ENCODE measurements at regions not wholly inside any gene's neighbourhood (a gene's known extent, or its start where the extent isn't known, plus 50 kb on each side); places are given as distances from the start of the nearest gene placed in this dataset.

- no peaks in the 10 kb centered on the region for H3K9me3 ChIP-seq (ENCODE audit: control insufficient read depth, low read depth, low read length)
- no peaks in the 10 kb centered on the region for H3K36me3 ChIP-seq (ENCODE audit: control insufficient read depth in 2 of 2, extremely low read depth in 1 of 2, insufficient read depth in 2 of 2, low read length in 2 of 2)
- no peak overlapping the region for H2AFZ ChIP-seq (ENCODE audit: control insufficient read depth, low read length)
- no peak overlapping the region for H3K9ac ChIP-seq (ENCODE audit: control insufficient read depth, extremely low read depth, insufficient read depth, low read length)
- H3K27ac ChIP-seq (ENCODE audit: control insufficient read depth, insufficient read depth, low read length): no peak overlapping the region
- H3K9me1 ChIP-seq (ENCODE audit: control insufficient read depth, extremely low read depth, insufficient read depth, low read length): no peaks in the 10 kb centered on the region
- no peaks in the 10 kb centered on the region for H3K79me2 ChIP-seq (ENCODE audit: control insufficient read depth, insufficient read depth, low read length)
- FAIRE-seq (no peak), DNase-seq (ENCODE audit: low read depth, low spot score) (no peak)
- no peak for TF ChIP-seq EZH2 (IDR thresholded peaks at IDR 0.05; ENCODE audit: low read length)
- TF ChIP-seq, protein P1, sequence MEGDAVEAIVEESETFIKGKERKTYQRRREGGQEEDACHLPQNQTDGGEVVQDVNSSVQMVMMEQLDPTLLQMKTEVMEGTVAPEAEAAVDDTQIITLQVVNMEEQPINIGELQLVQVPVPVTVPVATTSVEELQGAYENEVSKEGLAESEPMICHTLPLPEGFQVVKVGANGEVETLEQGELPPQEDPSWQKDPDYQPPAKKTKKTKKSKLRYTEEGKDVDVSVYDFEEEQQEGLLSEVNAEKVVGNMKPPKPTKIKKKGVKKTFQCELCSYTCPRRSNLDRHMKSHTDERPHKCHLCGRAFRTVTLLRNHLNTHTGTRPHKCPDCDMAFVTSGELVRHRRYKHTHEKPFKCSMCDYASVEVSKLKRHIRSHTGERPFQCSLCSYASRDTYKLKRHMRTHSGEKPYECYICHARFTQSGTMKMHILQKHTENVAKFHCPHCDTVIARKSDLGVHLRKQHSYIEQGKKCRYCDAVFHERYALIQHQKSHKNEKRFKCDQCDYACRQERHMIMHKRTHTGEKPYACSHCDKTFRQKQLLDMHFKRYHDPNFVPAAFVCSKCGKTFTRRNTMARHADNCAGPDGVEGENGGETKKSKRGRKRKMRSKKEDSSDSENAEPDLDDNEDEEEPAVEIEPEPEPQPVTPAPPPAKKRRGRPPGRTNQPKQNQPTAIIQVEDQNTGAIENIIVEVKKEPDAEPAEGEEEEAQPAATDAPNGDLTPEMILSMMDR (optimal IDR thresholded peaks at IDR 0.05 in 1 of 3, IDR thresholded peaks at IDR 0.05 in 1 of 3, conservative IDR thresholded peaks at IDR 0.05 in 1 of 3; ENCODE audit: extremely low read depth in 1 of 3, insufficient read depth in 2 of 3, low read length in 3 of 3): no peak
- H4K20me1 ChIP-seq (ENCODE audit: control insufficient read depth, extremely low read depth, insufficient read depth, low read length): no peaks in the 10 kb centered on the region
- dilution Hi-C loops (cut with MboI; ENCODE audit: extremely low pct_ligation_motif_present, low sequenced_read_pairs): no loop called here
- no peak overlapping the region for H3K4me2 ChIP-seq (ENCODE audit: control insufficient read depth, extremely low read depth, insufficient read depth, low read depth, low read length)
- peaks cover 49% of the 10 kb centered on the region for H3K4me1 ChIP-seq (ENCODE audit: control insufficient read depth, extremely low read depth, insufficient read depth, low read length)
- H3K4me3 ChIP-seq (ENCODE audit: control insufficient read depth in 2 of 3, extremely low read depth in 1 of 3, insufficient read depth in 2 of 3, low read depth in 1 of 3, low read length in 3 of 3): no peak overlapping the region
- no peaks in the 10 kb centered on the region for H3K27me3 ChIP-seq (ENCODE audit: control insufficient read depth, extremely low read depth, insufficient read depth, low read length)
Observed at GRCh38 chr9:115211413-115212124, 93.6 kb upstream of the TNC start.

GRCh38 chr9:115212125-115212605 lies 94.2 kb upstream of the TNC start:
- no peak for DNase-seq (ENCODE audit: low read depth, low spot score)
- no peaks in the 10 kb centered on the region for H3K27me3 ChIP-seq (ENCODE audit: control insufficient read depth, extremely low read depth, insufficient read depth, low read length)
- dilution Hi-C loops (cut with MboI; ENCODE audit: extremely low pct_ligation_motif_present, low sequenced_read_pairs): no loop called here

More at GRCh38 chr9:115212125-115212605, 94.2 kb upstream of the TNC start:
- H3K4me1 ChIP-seq (ENCODE audit: control insufficient read depth, extremely low read depth, insufficient read depth, low read length): peaks cover 43% of the 10 kb centered on the region
- H3K4me3 ChIP-seq (ENCODE audit: control insufficient read depth in 2 of 3, extremely low read depth in 1 of 3, insufficient read depth in 2 of 3, low read depth in 1 of 3, low read length in 3 of 3): no peak overlapping the region
- TF ChIP-seq, protein P1 (optimal IDR thresholded peaks at IDR 0.05 in 1 of 3, IDR thresholded peaks at IDR 0.05 in 1 of 3, conservative IDR thresholded peaks at IDR 0.05 in 1 of 3; ENCODE audit: extremely low read depth in 1 of 3, insufficient read depth in 2 of 3, low read length in 3 of 3): no peak
- no peak for TF ChIP-seq EZH2 (IDR thresholded peaks at IDR 0.05; ENCODE audit: low read length)
- H3K9me1 ChIP-seq (ENCODE audit: control insufficient read depth, extremely low read depth, insufficient read depth, low read length): no peaks in the 10 kb centered on the region
- H2AFZ ChIP-seq (ENCODE audit: control insufficient read depth, low read length): no peak overlapping the region
- no peaks in the 10 kb centered on the region for H3K9me3 ChIP-seq (ENCODE audit: control insufficient read depth, low read depth, low read length)
- no peak for FAIRE-seq
- H3K27ac ChIP-seq (ENCODE audit: control insufficient read depth, insufficient read depth, low read length): no peak overlapping the region
- H4K20me1 ChIP-seq (ENCODE audit: control insufficient read depth, extremely low read depth, insufficient read depth, low read length): no peaks in the 10 kb centered on the region
- no peaks in the 10 kb centered on the region for H3K79me2 ChIP-seq (ENCODE audit: control insufficient read depth, insufficient read depth, low read length)
- no peak overlapping the region for H3K9ac ChIP-seq (ENCODE audit: control insufficient read depth, extremely low read depth, insufficient read depth, low read length)
- no peak overlapping the region for H3K4me2 ChIP-seq (ENCODE audit: control insufficient read depth, extremely low read depth, insufficient read depth, low read depth, low read length)
- H3K36me3 ChIP-seq (ENCODE audit: control insufficient read depth in 2 of 2, extremely low read depth in 1 of 2, insufficient read depth in 2 of 2, low read length in 2 of 2): no peaks in the 10 kb centered on the region
